IMR-90 (cell line): ENCODE measurements at regions not wholly inside any gene's neighbourhood (a gene's known extent, or its start where the extent isn't known, plus 50 kb on each side); places are given as distances from the start of the nearest gene placed in this dataset.

ENCODE experiments used
- ATAC-seq: fragments of 200-7000 bp; cut with Tn5 transposase; 2 replicates; pipeline ENCODE4 v1.9.1; 2020; ENCODE audit warnings: low read depth, mild to moderate bottlenecking, moderate library complexity
- BruUV-seq: library from RNA; stranded (reverse); fragments of 400-500 nt; replicated peaks from 2 replicates; lab custom pipeline; 2021; lab: Mats Ljungman, UMichigan
- CTCF ChIA-PET: fragments of 300-600 bp; formaldehyde crosslinking; extraction: SDS; loops from one replicate; lab custom pipeline; 2021; ENCODE audit warnings: antibody characterized with exemption; lab: Yijun Ruan, JAX
- POLR2A ChIA-PET: fragments of 300-600 bp; sonication (Branson Sonifier 250); formaldehyde crosslinking; loops from one replicate; lab custom pipeline; 2022; ENCODE audit warnings: antibody characterized with exemption; ENCODE audit not compliant: unreplicated experiment; lab: Charles Lee
- DNase-seq: peaks from one replicate; pipeline ENCODE4 v3.0.0; 2013
- H2AFZ ChIP-seq: replicated peaks from 2 replicates; pipeline ENCODE3; 2013; ENCODE audit warnings: low read length, mild to moderate bottlenecking; ENCODE audit not compliant: poor library complexity
- H2AK5ac ChIP-seq: 2 replicates; pipeline ENCODE4 v1.6.1; 2013; ENCODE audit warnings: low read depth, low read length, inconsistent platforms
- H2AK9ac ChIP-seq: replicated peaks from 2 replicates; pipeline ENCODE3; 2013; ENCODE audit warnings: mild to moderate bottlenecking, low read depth, low read length, moderate library complexity; ENCODE audit not compliant: poor library complexity
- H2BK120ac ChIP-seq: 2 replicates; pipeline ENCODE4 v1.6.1; 2013; ENCODE audit warnings: low read depth, low read length, inconsistent platforms
- H2BK15ac ChIP-seq: 3 replicates; pipeline ENCODE4 v1.6.1; 2013; ENCODE audit warnings: low read depth, low read length, inconsistent platforms
- H2BK20ac ChIP-seq: 2 replicates; pipeline ENCODE4 v1.6.1; 2013; ENCODE audit warnings: low read depth, mild to moderate bottlenecking, inconsistent platforms, low read length, moderate library complexity
- H2BK5ac ChIP-seq: 2 replicates; pipeline ENCODE4 v1.6.1; 2013; ENCODE audit warnings: mild to moderate bottlenecking, low read depth, low read length, inconsistent platforms; ENCODE audit not compliant: poor library complexity, severe bottlenecking
- H3K14ac ChIP-seq: replicated peaks from 2 replicates; pipeline ENCODE4 v1.6.1; 2013; ENCODE audit warnings: low read depth, low read length, inconsistent platforms
- H3K18ac ChIP-seq: 2 replicates; pipeline ENCODE4 v1.6.1; 2013; ENCODE audit warnings: low read depth, low read length, control low read depth
- H3K23ac ChIP-seq: 2 replicates; pipeline ENCODE4 v1.6.1; 2013; ENCODE audit warnings: low read depth, low read length, inconsistent platforms
- H3K27ac ChIP-seq: 2 replicates; pipeline ENCODE4 v1.5.1; 2013; ENCODE audit warnings: mild to moderate bottlenecking, control low read depth, low read length; ENCODE audit not compliant: insufficient read depth
- H3K27me3 ChIP-seq: 2 replicates; pipeline ENCODE4 v1.6.1; 2013; ENCODE audit warnings: low read length; ENCODE audit not compliant: control insufficient read depth, insufficient read depth
- H3K36me3 ChIP-seq: 2 replicates; pipeline ENCODE4 v1.6.1; 2013; ENCODE audit warnings: low read length, mixed read lengths; ENCODE audit not compliant: control insufficient read depth, insufficient read depth
- H3K4ac ChIP-seq: 2 replicates; pipeline ENCODE4 v1.6.1; 2013; ENCODE audit warnings: low read depth, low read length, inconsistent platforms
- H3K4me1 ChIP-seq: 2 replicates; pipeline ENCODE4 v1.6.1; 2013; ENCODE audit warnings: low read length, mixed read lengths; ENCODE audit not compliant: control insufficient read depth, insufficient read depth
- H3K4me2 ChIP-seq: 2 replicates; pipeline ENCODE4 v1.6.1; 2013; ENCODE audit warnings: low read depth, mild to moderate bottlenecking, control low read depth, low read length, moderate library complexity
- H3K4me3 ChIP-seq: 2 replicates; pipeline ENCODE4 v1.5.1; 2013; ENCODE audit warnings: low read depth, mild to moderate bottlenecking, control low read depth, low read length, moderate library complexity; ENCODE audit not compliant: insufficient read depth
- H3K56ac ChIP-seq: 2 replicates; pipeline ENCODE4 v1.6.1; 2013; ENCODE audit warnings: low read length, inconsistent platforms; ENCODE audit not compliant: insufficient read depth; ENCODE audit errors: extremely low read depth
- H3K79me1 ChIP-seq, 2 experiments: 2 replicates each; pipeline ENCODE4 v1.6.1; 2013; ENCODE audit warnings: low read length in 2 of 2, inconsistent platforms in 1 of 2, low read depth in 1 of 2
- H3K9ac ChIP-seq: 2 replicates; pipeline ENCODE4 v1.6.1; 2013; ENCODE audit warnings: low read depth, low read length, control low read depth
- H3K9me1 ChIP-seq: 2 replicates; pipeline ENCODE4 v1.6.1; 2013; ENCODE audit warnings: low read length, inconsistent platforms; ENCODE audit not compliant: insufficient read depth
- H3K9me3 ChIP-seq: 2 replicates; pipeline ENCODE4 v1.6.1; 2013; ENCODE audit warnings: low read length; ENCODE audit not compliant: control insufficient read depth, insufficient read depth
- H4K20me1 ChIP-seq: 2 replicates; pipeline ENCODE4 v1.6.1; 2013; ENCODE audit warnings: low read length, inconsistent platforms; ENCODE audit not compliant: insufficient read depth
- H4K5ac ChIP-seq: 2 replicates; pipeline ENCODE4 v1.6.1; 2013; ENCODE audit warnings: mild to moderate bottlenecking, low read depth, low read length, control low read depth
- H4K8ac ChIP-seq, 2 experiments: 2 replicates each; pipeline ENCODE4 v1.6.1; 2013; ENCODE audit warnings: low read depth in 2 of 2, low read length in 2 of 2, control low read depth in 1 of 2, inconsistent platforms in 1 of 2
- H4K91ac ChIP-seq: 2 replicates; pipeline ENCODE4 v1.6.1; 2013; ENCODE audit warnings: low read depth, low read length, inconsistent platforms; ENCODE audit not compliant: insufficient read depth
- dilution Hi-C: fragments of 300-500 bp; cut with HindIII; formaldehyde crosslinking; loops from one replicate; pipeline ENCODE4 v1.14.3; 2018; ENCODE audit warnings: low sequenced_read_pairs; ENCODE audit not compliant: unreplicated experiment
- in situ Hi-C: fragments of 300-500 bp; cut with MboI; formaldehyde crosslinking; loops from 3 replicates; pipeline ENCODE4 v1.14.3; 2019; ENCODE audit warnings: low sequenced_read_pairs, inconsistent platforms, mixed read lengths
- intact Hi-C: fragments of 100-400 bp; cut with micrococcal nuclease; formaldehyde crosslinking; loops from 2 replicates; pipeline ENCODE4 v1.10.0; 2022
- TF ChIP-seq, protein P1 (sequence below): fragments of 150-350 bp; IDR thresholded peaks from 2 replicates; pipeline ENCODE4 v1.6.1; 2016; ENCODE audit warnings: low read depth, mild to moderate bottlenecking, low read length, moderate library complexity, borderline replicate concordance

DNA sequence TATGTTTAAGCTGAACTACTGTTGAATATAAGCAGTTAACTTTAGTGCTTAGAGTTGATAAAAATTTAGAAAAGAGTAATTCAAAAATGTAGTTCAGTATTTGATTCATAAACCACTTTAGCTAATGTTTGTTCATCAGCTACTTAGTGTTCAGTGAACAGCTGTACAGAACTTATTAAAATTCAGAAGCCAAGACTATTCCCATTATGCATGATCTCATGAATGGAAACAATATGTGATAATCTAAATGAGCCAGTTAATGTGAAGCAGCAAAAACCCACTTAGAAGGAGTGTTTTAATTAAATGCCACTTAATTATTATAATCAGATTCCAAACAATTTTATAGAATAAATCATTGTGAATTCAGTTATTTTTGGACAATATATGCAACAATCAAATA is 92.9 kb upstream of the NEGR1 start:
- Histone ChIP-seq H3K79me1 (no peaks in the 10 kb centered on the region), H2AK5ac (no peak overlapping the region), H4K91ac (no peak overlapping the region), H2AFZ (no peak overlapping the region), H4K20me1 (no peaks in the 10 kb centered on the region), H3K4me3 (no peak overlapping the region), H3K27me3 (no peaks in the 10 kb centered on the region), H3K9me3 (no peaks in the 10 kb centered on the region), H3K14ac (no peak overlapping the region), H3K27ac (no peak overlapping the region), H2BK15ac (no peak overlapping the region), H3K4me2 (no peak overlapping the region), H3K56ac (no peak overlapping the region), H2BK120ac (no peak overlapping the region), H3K4ac (no peak overlapping the region), H2BK5ac (no peak overlapping the region), H3K23ac (no peak overlapping the region), H3K36me3 (no peaks in the 10 kb centered on the region), H4K8ac (no peak overlapping the region), H3K18ac (no peak overlapping the region), H3K9ac (no peak overlapping the region), H2AK9ac (no peak overlapping the region), H3K9me1 (no peaks in the 10 kb centered on the region), H3K4me1 (no peaks in the 10 kb centered on the region), H4K5ac (no peak overlapping the region), H2BK20ac (no peak overlapping the region)
- dilution Hi-C loops (no loop called here), in situ Hi-C loops (no loop called here), intact Hi-C loops (no loop called here)
- BruUV-seq, result no TSS peak
- POLR2A ChIA-PET, result no interaction called here
- no peak for ATAC-seq
- DNase-seq, result no peak
- TF ChIP-seq, protein P1, sequence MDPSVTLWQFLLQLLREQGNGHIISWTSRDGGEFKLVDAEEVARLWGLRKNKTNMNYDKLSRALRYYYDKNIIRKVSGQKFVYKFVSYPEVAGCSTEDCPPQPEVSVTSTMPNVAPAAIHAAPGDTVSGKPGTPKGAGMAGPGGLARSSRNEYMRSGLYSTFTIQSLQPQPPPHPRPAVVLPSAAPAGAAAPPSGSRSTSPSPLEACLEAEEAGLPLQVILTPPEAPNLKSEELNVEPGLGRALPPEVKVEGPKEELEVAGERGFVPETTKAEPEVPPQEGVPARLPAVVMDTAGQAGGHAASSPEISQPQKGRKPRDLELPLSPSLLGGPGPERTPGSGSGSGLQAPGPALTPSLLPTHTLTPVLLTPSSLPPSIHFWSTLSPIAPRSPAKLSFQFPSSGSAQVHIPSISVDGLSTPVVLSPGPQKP, result no peak
- CTCF ChIA-PET, result no interaction called here
